Stimulated activated naive CD8-positive, alpha-beta T cell treated with anti-CD3 and anti-CD28 coated beads, Interleukin-15, Interleukin-2, amounts not matched to agents 100 U/mL and 50 U/mL, for 24 hours (primary cell): ENCODE measurements at regions not wholly inside any gene's neighbourhood (a gene's known extent, or its start where the extent isn't known, plus 50 kb on each side); places are given as distances from the start of the nearest gene placed in this dataset.

Source experiments
- ATAC-seq: fragments of 150-1000 bp; cut with Tn5 transposase; one replicate; pipeline ENCODE4 v1.10.0; 2021
- DNase-seq: peaks from one replicate; pipeline ENCODE4 v3.0.0; 2021

DNA sequence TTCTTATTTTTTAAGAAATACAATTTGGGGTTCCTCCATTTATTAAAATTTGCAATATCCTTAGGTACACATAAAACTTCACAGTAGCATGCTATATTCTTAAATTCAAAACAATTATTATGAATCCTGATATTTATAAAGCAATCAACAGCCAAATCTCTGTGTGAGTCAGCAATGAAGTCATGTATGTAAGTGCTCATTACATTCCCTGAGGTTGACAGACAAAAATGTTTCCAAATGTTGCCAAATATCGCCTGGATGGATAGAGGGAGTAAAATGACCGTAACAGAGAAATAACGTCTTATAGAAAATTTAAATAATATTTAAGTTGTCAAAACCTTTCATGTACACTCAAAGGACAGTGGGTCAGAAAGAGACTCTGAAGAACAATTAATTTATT lies 220.0 kb downstream of the PCDH18 start:
- no peak for ATAC-seq

DNA sequence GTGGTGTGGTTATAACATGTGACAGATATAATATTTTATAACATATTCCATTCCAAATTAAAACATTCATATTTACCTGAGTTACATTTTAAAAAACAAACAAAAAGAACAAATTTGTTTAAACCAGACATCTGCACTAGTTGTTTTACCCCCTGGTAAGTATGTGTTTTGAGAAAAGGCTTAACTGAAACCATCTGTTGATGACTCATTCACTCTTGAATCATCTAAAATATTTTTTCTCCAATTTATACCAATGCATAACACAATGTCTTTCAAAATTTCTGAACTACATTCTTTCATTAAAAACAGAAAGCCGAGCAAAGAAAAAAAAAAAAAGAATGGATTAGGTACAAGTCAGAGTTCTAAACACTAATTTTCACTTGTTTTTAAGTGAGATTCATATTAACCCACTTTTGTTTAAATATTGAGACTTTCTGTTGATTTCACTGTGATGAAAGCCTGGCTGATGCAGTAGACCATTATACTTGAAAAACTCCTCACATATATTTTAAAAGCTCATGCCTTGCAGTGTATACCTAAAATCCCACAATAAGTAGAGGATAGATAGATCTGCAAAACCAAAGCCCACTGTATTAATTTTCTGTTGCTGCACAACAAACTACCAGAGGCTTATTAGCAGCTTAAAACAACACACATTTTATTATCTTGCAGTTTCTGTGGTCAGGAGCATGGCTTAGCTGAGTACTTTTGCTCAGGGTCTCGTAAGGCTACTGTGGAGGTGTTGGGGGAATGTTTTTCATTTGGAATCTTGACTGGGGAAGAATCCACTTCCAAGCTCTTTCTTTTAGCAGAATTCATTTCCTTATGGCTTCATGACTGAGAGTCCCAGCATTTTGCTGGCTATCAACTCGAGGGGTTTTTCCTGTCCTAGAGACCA lies 221.5 kb downstream of the PCDH18 start:
- no peak for DNase-seq
- ATAC-seq, result no peak

More for the DNA sequence above, 220.0 kb downstream of the PCDH18 start:
- DNase-seq, result no peak

DNA sequence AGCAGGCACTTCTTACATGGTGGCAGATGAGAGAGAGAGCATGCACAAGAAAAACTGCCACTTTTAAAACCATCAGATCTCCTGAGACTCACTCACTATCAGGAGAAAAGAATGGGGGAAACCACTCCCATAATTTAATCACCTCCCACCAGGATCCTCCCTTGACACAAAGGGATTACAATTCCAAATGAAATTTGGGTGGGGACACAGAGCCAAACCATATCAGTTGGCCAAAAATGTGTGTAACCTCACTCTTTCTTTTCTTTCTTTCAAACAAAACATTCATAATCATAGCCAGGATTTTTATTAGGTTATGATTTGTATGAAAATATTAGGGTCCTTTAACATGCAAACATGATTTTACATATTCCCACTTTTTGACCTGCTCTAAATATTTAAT lies 222.1 kb downstream of the PCDH18 start:
- DNase-seq (no peak), ATAC-seq (no peak)

DNA sequence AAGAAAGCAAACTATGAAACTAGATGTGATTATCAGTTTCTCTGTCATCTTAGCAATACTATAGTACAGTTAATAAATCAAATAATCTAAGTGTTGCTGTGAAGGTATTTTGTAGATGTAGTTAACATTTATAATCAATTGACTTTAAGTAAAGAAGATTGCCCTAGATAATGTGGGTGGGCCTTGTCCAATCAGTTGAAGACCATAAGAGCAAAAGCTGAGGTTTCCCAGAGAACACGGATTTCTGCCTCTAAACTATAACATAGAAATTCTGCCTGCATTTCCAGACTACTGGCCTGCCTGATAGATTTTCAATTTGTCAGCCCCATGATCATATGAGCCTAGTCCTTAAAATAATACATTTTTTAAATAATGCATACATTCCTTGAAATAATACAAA lies 222.9 kb downstream of the PCDH18 start:
- no peak for DNase-seq
- ATAC-seq, result no peak

DNA sequence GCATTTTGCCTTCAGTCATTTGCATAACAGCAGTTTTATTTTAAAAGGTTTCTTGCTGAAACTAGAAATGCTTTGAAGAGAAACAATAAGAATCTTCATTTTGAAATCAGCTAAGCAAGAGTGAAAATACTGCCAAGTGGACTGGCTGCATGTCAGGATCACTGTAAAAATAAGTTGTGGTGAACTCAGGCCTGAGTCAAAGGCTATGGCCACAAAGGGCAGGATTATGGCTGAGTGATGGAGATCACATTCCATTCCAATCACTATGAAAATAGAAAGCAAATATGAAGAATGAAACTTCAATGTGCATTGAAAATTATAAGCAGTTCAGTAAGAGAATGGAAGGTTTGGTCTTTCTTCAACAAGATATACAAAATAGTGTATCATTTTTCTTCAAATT lies 224.5 kb downstream of the PCDH18 start:
- DNase-seq (no peak), ATAC-seq (no peak)

DNA sequence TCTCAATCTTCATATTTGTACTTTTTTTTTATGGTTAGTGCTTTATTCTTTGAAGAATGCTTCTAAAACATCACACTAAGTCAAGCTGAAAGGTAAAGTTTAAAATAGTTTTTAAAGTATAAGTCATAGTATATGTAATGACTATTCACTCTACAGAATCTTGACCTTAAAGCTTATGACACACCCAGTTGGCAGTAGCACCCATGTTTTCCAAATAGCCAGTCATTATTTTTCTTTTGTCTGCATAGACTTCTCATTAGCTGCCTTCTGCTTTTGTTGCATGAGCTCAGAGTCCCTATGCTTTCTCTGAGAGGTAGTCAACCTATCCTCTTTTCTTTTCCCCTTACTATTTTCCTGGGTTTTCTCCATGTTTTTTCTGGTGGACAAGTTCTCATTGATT lies 231.5 kb downstream of the PCDH18 start:
- DNase-seq (no peak), ATAC-seq (no peak)

DNA sequence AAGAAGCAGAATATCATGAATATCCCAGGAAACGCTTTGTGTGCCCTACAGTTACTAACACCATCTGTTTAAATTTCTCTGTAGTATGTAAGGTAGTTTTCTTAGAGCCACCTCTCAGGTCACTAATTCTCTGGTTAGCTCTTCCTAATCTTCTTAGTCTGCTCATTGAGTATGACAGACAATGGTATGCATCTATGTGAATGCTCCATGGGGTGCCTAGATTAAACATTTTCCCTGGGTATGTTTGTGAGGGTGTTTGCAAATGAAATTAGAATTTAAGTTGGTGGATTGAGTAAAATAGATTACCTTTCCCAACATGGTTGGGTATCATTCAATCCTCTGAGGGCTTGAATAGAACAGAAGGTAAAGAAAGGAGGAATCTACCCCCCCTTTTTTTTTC lies 233.0 kb downstream of the PCDH18 start:
- ATAC-seq, result no peak
- no peak for DNase-seq

DNA sequence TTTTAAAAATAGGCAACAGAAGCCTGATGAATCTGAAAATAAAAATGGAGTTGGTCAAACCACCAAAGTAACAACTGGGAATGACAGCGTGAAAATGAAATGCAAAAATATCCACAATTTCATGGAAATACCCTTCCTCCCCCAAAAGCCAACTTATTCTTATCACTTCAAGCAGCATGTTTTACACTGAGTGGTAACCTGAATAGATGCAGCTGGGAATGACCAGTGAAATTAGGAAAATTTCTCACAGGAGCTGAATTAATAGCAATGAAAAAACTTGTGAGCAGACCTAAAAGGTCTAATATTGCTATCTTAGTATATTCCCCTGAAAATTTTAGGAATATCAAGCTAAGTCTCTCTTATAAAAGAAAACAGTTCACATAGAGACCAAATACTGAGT lies 239.0 kb downstream of the PCDH18 start:
- ATAC-seq (no peak), DNase-seq (no peak)

DNA sequence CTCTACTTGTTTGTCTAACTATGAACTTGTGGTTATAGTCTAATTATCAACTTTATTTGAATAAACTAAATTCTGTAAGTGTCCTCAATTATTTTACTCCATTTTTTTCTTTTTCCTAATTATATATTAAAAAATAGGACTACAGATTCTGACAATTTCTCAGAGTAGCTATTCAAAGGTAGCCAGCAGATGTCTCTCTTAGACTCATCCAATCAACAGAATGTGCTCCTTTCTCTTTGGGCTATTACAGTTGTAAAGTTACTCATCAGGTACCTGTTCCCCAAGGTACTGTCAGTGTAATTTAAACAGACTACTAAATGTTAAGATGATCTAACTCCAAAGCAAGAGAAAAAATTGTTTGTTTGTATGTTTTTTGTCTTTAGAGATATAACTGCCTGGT lies 248.6 kb downstream of the PCDH18 start:
- no peak for ATAC-seq
- DNase-seq, result no peak

DNA sequence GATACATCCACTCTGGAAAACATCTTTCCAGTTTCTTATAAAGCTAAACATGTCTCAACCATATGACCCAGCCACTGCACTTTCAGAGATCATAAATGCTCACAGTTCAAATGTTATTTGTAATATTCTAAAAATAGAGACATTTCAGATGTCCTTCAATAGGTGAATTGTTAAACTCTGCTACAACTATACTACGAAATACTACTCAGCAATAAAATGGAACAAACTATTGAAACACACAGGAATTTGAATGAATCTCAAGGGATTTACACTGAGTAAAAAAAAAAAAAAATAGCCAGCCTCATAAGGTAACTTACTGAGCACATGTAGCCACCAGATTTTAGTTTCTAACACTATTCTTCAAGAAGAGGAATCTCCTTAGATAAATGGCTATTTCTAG lies 253.9 kb downstream of the PCDH18 start:
- no peak for ATAC-seq

DNA sequence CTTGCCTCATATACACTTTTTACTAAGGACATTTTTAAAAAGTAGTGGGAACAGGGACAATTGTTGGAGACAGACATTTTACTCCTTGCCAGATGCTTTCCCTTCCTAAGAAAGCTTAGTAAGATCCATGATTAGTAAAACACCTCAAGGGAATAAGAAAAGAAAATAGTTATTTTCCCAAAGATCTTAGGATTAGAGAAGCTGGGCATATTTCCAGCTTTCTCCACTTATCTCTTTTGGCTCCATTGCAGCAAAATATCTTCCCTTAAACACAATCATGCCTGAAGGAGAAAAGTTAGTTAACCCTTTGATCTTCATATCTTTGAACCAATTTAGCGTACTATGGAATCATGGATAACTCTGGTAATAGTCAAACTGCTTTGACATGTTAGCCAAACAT lies 257.9 kb downstream of the PCDH18 start:
- ATAC-seq, result no peak
- no peak for DNase-seq

More for the DNA sequence above, 253.9 kb downstream of the PCDH18 start:
- DNase-seq, result no peak

DNA sequence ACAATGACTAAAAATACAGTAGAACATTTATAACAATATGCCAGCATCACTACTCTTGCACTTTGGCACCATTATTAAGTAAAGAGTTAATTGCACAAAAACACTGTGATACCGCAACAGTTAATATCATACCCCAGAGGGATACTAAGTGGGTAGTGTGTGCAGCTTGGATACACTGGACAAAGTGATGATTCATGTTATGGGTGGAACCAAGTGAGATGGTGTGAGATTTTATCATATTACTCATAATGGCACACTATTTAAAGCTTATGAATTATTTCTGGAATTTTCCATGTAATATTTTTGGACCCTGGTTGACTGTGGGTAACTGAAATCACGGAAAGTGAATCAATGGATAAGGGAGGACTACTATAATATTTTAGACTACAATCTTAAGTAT lies 265.3 kb downstream of the PCDH18 start:
- DNase-seq, result no peak
- no peak for ATAC-seq

DNA sequence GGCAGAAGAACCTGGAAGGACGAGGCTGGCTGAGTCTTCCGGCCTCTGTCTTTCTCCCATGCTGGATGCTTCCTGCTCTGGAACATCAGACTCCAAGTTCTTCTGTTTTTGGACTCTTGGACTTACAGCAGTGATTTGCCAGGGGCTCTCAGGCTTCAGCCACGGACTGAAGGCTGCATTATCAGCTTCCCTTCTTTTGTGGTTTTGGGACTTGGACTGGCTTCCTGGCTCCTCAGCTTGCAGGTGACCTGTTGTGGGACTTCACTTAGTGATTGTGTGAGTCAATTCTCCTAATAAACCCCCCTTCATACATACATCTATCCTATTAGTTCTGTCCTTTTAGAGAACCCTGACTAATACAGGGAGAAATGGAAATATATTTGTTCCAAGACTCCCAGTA lies 265.8 kb downstream of the PCDH18 start:
- no peak for ATAC-seq

DNA sequence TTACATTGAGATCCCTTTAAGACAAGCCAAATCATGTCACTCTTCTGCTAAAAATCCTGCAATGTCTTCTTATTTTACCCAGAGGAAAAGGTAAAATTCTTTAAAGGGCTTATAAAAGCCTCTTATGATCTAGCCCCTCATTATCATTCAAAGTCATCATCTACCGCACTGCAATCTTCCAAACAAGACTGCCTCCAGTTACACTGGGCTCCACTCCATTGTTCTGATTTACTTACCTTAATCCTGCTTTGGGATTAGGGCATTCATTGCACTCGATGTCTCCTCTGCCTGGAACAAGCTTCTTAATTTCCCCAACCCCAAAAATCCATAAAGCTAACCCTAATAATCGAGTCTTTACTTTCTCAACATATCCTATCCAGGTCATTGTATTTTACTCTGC lies 269.1 kb downstream of the PCDH18 start:
- no peak for ATAC-seq
- no peak for DNase-seq

More for the DNA sequence above, 265.8 kb downstream of the PCDH18 start:
- no peak for DNase-seq

DNA sequence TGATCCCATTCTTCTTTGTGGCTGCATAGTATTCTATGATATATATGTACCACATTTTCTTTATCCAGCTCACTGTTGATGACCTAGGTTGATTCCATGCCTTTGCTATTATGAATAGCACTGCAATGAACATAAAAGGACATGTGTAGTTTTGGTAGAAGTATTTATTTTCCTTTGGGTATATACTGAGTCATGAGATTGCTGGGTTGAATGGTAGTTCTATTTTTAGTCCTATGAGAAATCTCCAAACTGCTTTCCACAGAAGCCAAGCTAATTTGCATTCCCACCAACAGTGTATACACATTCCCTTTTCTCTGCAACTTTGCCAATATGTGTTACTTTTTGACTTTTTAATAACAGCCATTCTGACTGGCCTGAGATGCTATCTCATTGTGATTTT lies 278.3 kb downstream of the PCDH18 start:
- no peak for DNase-seq
- no peak for ATAC-seq

DNA sequence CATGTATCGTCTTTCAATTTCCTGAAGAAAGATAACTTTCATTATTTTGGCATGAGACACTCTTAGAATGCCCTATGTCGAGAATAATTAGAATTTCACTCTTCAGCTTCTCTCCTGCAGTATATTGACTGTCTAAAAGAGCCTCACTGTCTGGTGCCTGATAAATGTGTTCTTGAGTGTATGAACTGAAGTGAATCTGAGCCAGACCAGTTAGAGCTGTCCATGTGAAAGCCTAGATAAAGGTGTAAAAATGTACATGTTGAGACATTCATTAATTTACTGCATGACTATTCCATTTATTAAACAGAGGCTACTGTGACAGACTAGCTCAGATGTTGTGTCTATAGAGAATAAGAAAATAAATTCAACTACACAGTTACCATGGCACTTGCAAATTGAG lies 283.2 kb downstream of the PCDH18 start:
- DNase-seq (no peak), ATAC-seq (no peak)

DNA sequence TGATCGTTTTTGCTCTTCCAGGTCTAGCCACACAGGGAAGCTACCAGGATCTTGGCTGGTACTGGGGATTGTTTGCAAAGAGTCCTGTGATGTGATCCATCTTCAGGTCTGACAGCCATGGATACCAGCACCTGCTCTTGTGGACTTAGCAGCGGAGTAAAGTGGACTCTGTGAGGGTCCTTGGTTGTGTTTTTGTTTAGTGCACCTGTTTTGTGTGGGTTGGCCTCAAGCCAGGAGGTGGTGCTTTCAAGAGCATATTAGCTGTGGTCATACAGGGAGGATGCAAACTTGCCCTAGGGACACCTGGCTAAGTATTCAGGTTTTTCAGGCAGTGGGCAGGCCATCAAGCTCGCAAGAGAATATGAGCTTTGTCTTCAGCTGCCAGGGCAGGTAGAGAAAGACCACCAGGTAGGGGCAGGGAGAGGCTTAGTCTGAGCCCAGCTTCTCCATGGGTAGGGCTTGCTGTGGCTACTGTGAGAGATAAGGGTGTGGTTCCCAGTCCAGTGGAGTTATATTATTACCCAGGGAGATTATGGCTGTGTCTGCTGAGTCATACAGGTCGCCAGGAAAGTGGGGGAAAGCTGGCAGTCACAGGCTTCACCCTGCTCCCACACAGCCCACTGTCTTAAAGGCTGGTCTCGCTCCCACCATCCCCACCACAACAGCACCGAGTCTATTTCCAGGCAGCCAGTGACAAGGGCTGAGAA lies 293.7 kb downstream of the PCDH18 start:
- no peak for ATAC-seq

DNA sequence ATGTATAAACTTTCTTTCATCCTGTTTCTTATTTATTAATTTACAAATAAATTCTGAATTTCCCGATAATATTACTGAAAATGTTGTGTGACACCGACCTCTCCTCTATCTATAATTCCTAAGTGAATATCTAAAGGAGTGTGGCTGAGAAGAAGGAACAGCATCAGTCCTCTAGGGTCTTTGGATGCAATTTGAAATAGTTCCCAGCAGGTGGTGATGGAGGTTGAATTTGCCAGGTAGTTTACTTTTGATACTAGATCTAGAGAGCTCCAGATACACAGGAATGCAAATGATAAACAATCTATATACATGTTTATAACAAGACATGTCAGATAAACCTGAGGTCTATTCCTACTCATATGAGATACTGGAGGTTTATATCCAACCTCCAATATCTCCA lies 305.4 kb downstream of the PCDH18 start:
- DNase-seq, result no peak
- no peak for ATAC-seq

More for the DNA sequence above, 293.7 kb downstream of the PCDH18 start:
- DNase-seq, result no peak

DNA sequence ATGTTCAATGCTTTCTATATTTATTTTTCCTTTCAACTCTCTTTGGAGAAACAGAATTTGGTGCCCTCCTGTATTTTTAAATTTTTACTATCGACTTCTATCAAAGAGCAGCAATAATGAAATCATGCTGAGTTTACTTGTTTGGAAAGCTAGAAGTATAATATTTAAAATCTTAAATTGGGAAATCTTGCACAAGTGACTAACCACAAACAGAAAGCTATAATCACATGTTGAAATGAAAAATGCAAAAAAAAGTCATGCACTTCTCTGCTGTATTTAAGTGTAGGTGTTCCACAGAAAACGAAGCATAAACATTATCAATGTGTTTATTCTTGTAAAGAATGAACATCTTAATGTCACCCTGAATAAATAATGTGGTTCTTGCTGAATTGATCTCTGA lies 306.1 kb downstream of the PCDH18 start:
- ATAC-seq, result no peak
- DNase-seq, result no peak

DNA sequence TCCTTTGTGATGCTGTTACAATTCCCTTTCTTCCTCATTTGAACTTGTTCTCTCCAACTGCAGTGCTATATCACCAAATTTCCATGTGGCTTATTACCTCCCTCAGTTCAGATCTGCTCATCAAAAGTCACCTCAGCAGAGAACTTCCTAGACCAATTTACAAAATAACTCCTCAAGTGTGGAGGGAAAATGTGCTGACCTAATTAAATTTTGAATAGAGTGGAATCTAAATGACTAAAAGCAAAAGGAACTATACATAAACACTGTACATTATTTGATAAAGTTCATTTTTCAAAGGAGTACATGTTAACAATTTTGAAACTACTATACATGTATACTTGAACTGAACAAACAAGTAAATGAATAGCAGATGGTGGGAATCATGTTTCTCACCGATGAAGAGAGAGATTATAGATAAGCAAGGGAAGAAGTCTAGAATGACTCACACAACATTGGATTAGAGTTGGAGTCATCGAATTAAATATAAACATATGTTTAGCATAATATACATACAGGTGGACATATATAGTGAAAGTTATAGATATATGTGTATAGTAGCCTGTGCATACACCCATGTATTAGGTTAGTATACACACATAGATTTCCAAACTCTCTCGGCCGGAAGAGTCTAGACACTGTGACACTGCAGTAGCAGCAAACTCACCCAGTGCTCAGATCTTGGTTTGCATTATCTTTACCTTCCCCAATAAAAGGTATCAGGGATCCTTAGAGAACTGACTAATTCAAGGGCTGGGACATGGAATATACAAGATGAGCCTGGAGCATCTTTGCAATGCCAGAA lies 318.7 kb downstream of the PCDH18 start:
- ATAC-seq, result no peak
- no peak for DNase-seq

DNA sequence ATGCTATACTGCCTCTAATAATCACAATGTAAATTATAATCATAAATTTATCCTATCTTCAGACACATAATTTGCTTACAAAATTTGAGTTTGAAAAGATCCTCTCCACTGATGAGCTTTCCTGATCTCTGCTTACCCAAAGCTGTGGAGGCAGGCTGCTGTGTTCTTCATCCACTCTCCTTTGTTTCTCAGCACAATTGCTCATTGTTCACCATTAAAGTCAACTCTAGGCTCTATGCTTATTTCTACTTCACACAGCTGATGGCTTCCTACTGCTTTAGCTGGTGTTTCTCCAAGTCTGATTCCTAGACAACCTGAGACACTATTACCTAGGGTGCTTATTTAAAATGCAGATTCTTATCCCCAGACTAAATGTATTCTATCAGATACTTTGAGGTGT lies 319.7 kb downstream of the PCDH18 start:
- ATAC-seq (no peak), DNase-seq (no peak)

DNA sequence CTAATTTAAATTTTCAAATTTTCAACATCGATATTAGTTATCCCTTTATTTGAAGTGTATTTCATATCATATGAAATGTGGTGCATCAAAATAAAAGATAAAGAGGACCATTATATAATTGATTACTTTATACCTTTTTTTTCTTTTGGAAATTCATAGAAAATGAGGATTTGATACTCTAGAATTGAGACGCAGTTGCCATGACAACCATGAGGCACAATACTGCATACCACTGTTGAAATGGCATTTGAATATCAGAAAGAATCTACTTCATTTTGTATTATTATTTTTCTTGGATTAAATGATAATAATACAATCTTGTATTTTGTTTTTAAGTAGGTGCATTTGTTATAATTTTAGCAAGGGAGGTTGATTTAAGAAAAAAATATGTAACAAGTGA lies 323.1 kb downstream of the PCDH18 start:
- no peak for DNase-seq
- ATAC-seq, result no peak

DNA sequence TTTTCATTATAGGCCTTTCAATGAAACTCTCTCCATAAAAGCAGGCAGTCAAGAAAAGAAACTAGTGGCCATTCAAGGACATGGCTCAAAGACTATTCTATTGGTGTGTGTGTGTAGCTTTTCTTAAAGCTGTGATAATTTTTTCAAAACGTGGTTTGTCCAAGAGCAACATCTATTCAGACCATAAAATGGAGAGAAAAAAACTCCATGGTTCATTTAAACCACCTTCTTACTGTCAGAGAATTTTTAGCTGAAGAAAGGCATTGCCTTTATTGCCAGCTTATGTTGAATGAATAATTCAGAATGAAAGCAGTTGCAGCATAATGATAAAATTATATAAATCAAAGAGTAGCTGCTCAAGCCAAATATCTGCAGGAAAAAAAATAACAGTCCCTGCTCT lies 325.5 kb downstream of the PCDH18 start:
- ATAC-seq, result no peak
- no peak for DNase-seq
